Osteocyte (in vitro differentiated cells): ENCODE measurements at regions not wholly inside any gene's neighbourhood (a gene's known extent, or its start where the extent isn't known, plus 50 kb on each side); places are given as distances from the start of the nearest gene placed in this dataset.
A peak's percentile ranks its signal among the peaks of the same experiment; 100 is the strongest.

Experiments used
- DNase-seq: peaks from one replicate; pipeline ENCODE4 v3.0.0; 2021; ENCODE audit warnings: mixed read lengths; ENCODE audit not compliant: unreplicated experiment; ENCODE audit errors: extremely low spot score
- H3K27ac Mint-ChIP-seq: one replicate; pipeline ENCODE4 v1.8.0; 2021; ENCODE audit warnings: mild to moderate bottlenecking, mixed read lengths; ENCODE audit not compliant: unreplicated experiment
- H3K27me3 Mint-ChIP-seq: one replicate; pipeline ENCODE4 v1.8.0; 2021; ENCODE audit warnings: mixed read lengths; ENCODE audit not compliant: unreplicated experiment
- H3K36me3 Mint-ChIP-seq: one replicate; pipeline ENCODE4 v1.8.0; 2021; ENCODE audit warnings: mixed read lengths; ENCODE audit not compliant: unreplicated experiment
- H3K4me1 Mint-ChIP-seq: one replicate; pipeline ENCODE4 v1.8.0; 2021; ENCODE audit warnings: mixed read lengths; ENCODE audit not compliant: unreplicated experiment
- H3K4me3 Mint-ChIP-seq: one replicate; pipeline ENCODE4 v1.8.0; 2021; ENCODE audit warnings: mild to moderate bottlenecking, moderate library complexity, mixed read lengths; ENCODE audit not compliant: unreplicated experiment
- H3K9me3 Mint-ChIP-seq: one replicate; pipeline ENCODE4 v1.8.0; 2021; ENCODE audit warnings: mixed read lengths; ENCODE audit not compliant: unreplicated experiment
- TF ChIP-seq, protein P1 (sequence below): fragments of 200-600 bp; sonication (generic); IDR thresholded peaks from 2 replicates; pipeline ENCODE4 v1.5.0; 2021; ENCODE audit warnings: antibody characterized with exemption, mild to moderate bottlenecking, moderate library complexity

DNA sequence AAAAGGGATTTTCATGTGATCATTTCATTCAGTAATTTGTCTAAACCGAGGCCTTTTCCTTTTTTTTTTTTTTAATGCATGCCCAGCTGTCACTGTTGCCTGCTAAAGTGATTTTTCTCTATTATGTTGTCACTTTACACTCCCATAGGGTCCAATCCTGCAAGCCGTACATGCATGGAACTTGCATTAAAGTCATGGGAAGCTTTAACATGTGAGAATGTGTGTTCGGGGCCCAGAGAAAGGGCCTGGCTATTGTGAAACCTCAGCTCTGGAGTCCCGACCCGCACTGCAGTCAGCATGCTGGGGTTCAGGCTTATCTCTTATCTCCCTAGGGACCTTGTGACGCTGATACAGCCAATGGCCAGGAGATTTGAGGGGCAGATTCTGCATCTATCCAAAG, 474.6 kb downstream of the SLC4A3 start:
- Mint-ChIP-seq H3K36me3 (no peaks in the 10 kb centered on the region), H3K9me3 (peaks cover 5% of the 10 kb centered on the region), H3K4me3 (no peak overlapping the region), H3K27me3 (no peaks in the 10 kb centered on the region), H3K27ac (no peak overlapping the region), H3K4me1 (peaks cover 13% of the 10 kb centered on the region)
- TF ChIP-seq, protein P1, sequence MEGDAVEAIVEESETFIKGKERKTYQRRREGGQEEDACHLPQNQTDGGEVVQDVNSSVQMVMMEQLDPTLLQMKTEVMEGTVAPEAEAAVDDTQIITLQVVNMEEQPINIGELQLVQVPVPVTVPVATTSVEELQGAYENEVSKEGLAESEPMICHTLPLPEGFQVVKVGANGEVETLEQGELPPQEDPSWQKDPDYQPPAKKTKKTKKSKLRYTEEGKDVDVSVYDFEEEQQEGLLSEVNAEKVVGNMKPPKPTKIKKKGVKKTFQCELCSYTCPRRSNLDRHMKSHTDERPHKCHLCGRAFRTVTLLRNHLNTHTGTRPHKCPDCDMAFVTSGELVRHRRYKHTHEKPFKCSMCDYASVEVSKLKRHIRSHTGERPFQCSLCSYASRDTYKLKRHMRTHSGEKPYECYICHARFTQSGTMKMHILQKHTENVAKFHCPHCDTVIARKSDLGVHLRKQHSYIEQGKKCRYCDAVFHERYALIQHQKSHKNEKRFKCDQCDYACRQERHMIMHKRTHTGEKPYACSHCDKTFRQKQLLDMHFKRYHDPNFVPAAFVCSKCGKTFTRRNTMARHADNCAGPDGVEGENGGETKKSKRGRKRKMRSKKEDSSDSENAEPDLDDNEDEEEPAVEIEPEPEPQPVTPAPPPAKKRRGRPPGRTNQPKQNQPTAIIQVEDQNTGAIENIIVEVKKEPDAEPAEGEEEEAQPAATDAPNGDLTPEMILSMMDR: no peak
- no peak for DNase-seq

DNA sequence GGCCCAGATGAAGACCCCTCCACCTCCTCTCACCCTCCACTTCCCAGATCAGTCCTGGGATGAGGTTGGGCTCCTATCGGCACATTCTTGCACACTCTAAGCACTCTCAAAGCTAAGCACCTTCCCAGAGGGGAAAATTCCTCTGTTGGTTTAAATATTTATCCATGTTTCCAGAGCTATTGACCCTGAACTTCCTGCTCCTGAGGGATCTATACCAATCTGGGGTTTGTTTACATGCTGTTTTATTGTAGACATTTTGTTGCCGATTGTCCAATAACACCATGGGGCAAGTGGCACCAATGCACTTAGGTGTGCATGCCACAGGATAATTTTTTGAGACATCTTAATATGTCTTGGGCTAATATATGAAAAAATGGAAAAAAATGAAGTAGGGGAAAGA, 476.2 kb downstream of the SLC4A3 start:
- Mint-ChIP-seq H3K36me3 (no peaks in the 10 kb centered on the region), H3K4me1 (peaks cover 13% of the 10 kb centered on the region), H3K4me3 (no peak overlapping the region), H3K27ac (no peak overlapping the region), H3K27me3 (no peaks in the 10 kb centered on the region), H3K9me3 (peaks cover under 1% of the 10 kb centered on the region)
- TF ChIP-seq, protein P1: no peak
- DNase-seq: no peak

DNA sequence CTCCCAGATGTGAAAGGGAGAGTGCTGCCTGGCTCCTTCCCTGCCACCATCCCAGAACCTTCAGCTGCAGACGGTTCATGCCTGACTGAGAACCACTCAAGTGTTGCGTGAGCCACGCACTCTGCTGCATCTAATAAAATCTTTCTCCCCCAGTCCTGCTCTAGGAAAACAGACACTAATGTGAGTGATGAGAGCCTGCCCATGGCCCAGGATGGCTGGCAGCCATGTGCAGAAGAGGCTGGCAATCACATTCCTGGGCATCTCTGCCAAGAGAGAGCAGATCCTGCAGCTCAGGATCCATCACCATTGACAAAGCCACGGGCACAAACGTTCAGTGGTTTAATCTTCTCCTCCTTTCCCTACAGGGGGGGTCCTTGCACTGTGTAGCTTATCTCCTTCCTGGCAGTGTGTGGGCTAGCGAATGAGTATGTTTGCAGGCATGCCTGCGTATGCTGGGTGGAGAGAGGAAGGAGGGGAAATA, 477.5 kb downstream of the SLC4A3 start:
- H3K9me3 Mint-ChIP-seq: no peaks in the 10 kb centered on the region
- H3K4me1 Mint-ChIP-seq: peaks cover 13% of the 10 kb centered on the region
- no peak overlapping the region for H3K4me3 Mint-ChIP-seq
- H3K27ac Mint-ChIP-seq: no peak overlapping the region
- no peak for DNase-seq
- no peaks in the 10 kb centered on the region for H3K27me3 Mint-ChIP-seq
- no peaks in the 10 kb centered on the region for H3K36me3 Mint-ChIP-seq
- TF ChIP-seq, protein P1: peak; percentile 10

DNA sequence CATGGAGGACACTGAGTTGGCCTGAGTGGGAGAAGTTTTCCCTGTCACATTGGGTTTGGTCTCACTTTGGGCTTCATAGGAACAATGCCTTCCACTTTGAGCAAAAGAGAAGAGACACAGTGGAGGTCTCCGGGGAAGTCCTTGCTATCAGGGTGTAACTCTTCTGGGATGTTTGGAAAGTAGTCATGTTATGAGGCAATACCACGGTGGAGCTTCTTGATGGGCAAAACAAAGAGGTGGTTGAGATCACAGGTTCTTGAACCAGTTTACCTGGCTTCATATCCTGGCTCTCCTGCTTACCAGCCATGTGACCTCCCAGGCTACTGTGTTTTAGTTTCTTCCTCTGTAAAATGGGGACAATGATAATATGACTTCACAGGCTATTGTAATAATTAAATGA, 478.6 kb downstream of the SLC4A3 start:
- peaks cover 13% of the 10 kb centered on the region for H3K4me1 Mint-ChIP-seq
- H3K4me3 Mint-ChIP-seq: no peak overlapping the region
- no peak for DNase-seq
- H3K27ac Mint-ChIP-seq: no peak overlapping the region
- no peaks in the 10 kb centered on the region for H3K9me3 Mint-ChIP-seq
- TF ChIP-seq, protein P1: no peak
- no peaks in the 10 kb centered on the region for H3K27me3 Mint-ChIP-seq
- H3K36me3 Mint-ChIP-seq: no peaks in the 10 kb centered on the region

DNA sequence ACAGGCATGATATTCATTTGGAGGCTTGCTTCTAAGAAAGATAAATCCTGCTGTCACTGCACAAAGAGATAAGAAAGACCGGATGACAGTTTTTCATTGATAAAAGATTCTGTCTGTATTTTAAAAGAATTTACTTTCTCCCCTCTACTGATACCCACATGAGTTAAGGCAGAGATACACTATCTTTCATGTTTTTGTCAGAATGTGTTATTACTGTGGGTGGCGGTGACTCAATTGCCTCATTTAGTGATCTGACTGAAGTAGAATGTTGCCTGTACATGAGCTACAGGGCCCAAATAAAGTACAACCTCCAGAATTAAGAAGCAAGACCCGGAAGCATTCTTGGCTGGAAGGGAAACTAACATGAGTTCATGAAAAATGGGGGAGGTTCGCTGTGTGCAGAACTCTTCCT, 480.0 kb downstream of the SLC4A3 start:
- no peak overlapping the region for H3K4me3 Mint-ChIP-seq
- no peaks in the 10 kb centered on the region for H3K36me3 Mint-ChIP-seq

More for the DNA sequence above, 480.0 kb downstream of the SLC4A3 start:
- Mint-ChIP-seq H3K27me3 (no peaks in the 10 kb centered on the region), H3K27ac (no peak overlapping the region), H3K4me1 (peaks cover 13% of the 10 kb centered on the region), H3K9me3 (no peaks in the 10 kb centered on the region)
- TF ChIP-seq, protein P1: no peak
- no peak for DNase-seq
